HepG2 (cell line): ENCODE measurements at regions not wholly inside any gene's neighbourhood (a gene's known extent, or its start where the extent isn't known, plus 50 kb on each side); places are given as distances from the start of the nearest gene placed in this dataset.

Source experiments
- ATAC-seq: fragments of 200-7000 bp; cut with Tn5 transposase; 3 replicates; pipeline ENCODE4 v1.9.1; 2020; ENCODE audit warnings: mild to moderate bottlenecking, moderate library complexity
- BruUV-seq: library from RNA; stranded (reverse); fragments of 400-500 nt; replicated peaks from 2 replicates; lab custom pipeline; 2021; lab: Mats Ljungman, UMichigan
- CTCF ChIA-PET: fragments of 300-600 bp; formaldehyde crosslinking; extraction: SDS; loops from one replicate; lab custom pipeline; 2021; ENCODE audit warnings: low total read pairs, inconsistent platforms, low intra/inter-chr PET ratio; lab: Yijun Ruan, JAX
- POLR2A ChIA-PET: fragments of 350-600 bp; sonication (Branson Sonifier 250); formaldehyde crosslinking; loops from one replicate; lab custom pipeline; 2020; ENCODE audit warnings: antibody characterized with exemption, inconsistent platforms; lab: Yijun Ruan, JAX
- DNase-seq: peaks from one replicate; pipeline ENCODE4 v3.0.0-alpha.2; 2015; ENCODE audit warnings: low spot score
- FAIRE-seq: peaks from 3 replicates; lab custom pipeline; 2011; peaks lifted over from hg19 to GRCh38; lab: Jason Lieb, UNC
- H2AFZ ChIP-seq: one replicate; pipeline ENCODE4 v1.6.1; 2011; ENCODE audit warnings: low read length, inconsistent platforms
- H3K27ac ChIP-seq: fragments of 300-600 bp; 3 replicates; pipeline ENCODE4 v1.8.0; 2011; ENCODE audit warnings: mixed run types, mild to moderate bottlenecking, mixed read lengths, low read length, inconsistent platforms; ENCODE audit not compliant: insufficient read depth; ENCODE audit errors: extremely low read length
- H3K27me3 ChIP-seq, 2 experiments: fragments of 200-600 bp in 1 of 2; 2 replicates in 1 of 2; 3 replicates in 1 of 2; pipeline versions ENCODE4 v1.6.0 to v1.8.0; 2011; ENCODE audit warnings: low read length in 2 of 2, mild to moderate bottlenecking in 2 of 2, moderate library complexity in 2 of 2, inconsistent platforms in 1 of 2; ENCODE audit not compliant: insufficient read depth in 2 of 2, control insufficient read depth in 1 of 2
- H3K36me3 ChIP-seq, 2 experiments: fragments of 200-600 bp in 1 of 2; replicated peaks in 1 of 2; 2 replicates in 1 of 2; 3 replicates in 1 of 2; pipeline versions ENCODE4 v1.5.1 to v1.8.0; 2011; ENCODE audit warnings: low read length in 2 of 2, inconsistent platforms in 1 of 2; ENCODE audit not compliant: insufficient read depth in 2 of 2, control insufficient read depth in 1 of 2
- H3K4me1 ChIP-seq: 2 replicates; pipeline ENCODE4 v1.5.1; 2012; ENCODE audit warnings: low read length, inconsistent platforms; ENCODE audit not compliant: insufficient read depth
- H3K4me2 ChIP-seq: 2 replicates; pipeline ENCODE4 v1.6.0; 2011; ENCODE audit warnings: low read depth, low read length, inconsistent platforms
- H3K4me3 ChIP-seq, 3 experiments: fragments of 200-600 bp in 1 of 3; sonication (generic), shearing (Covaris generic) in 1 of 3; replicated peaks in 1 of 3; 2 replicates each; pipeline ENCODE4 v1.5.1; 2011 to 2016; ENCODE audit warnings: low read length in 3 of 3, inconsistent platforms in 2 of 3, low read depth in 2 of 3, mild to moderate bottlenecking in 2 of 3, control low read depth in 1 of 3, mixed read lengths in 1 of 3; ENCODE audit not compliant: insufficient read depth in 1 of 3
- H3K79me2 ChIP-seq: one replicate; pipeline ENCODE4 v1.6.1; 2011; ENCODE audit warnings: low read length, inconsistent platforms; ENCODE audit not compliant: insufficient read depth
- H3K9ac ChIP-seq: 2 replicates; pipeline ENCODE4 v1.6.0; 2011; ENCODE audit warnings: mild to moderate bottlenecking, low read depth, low read length, inconsistent platforms; ENCODE audit not compliant: insufficient read depth
- H3K9me3 ChIP-seq: 2 replicates; pipeline ENCODE4 v1.5.1; 2012; ENCODE audit warnings: mild to moderate bottlenecking, low read length
- H4K20me1 ChIP-seq: 2 replicates; pipeline ENCODE4 v1.6.0; 2011; ENCODE audit warnings: inconsistent platforms, mild to moderate bottlenecking, low read length, moderate library complexity; ENCODE audit not compliant: insufficient read depth
- ATAD3A ChIP-seq: sonication (generic); formaldehyde crosslinking; IDR thresholded peaks from 2 replicates; pipeline ENCODE4 v1.4.0; 2020; ENCODE audit warnings: missing genetic modification reagents
- BCLAF1 ChIP-seq: fragments of 450-650 bp; IDR thresholded peaks from 2 replicates; pipeline ENCODE4 v1.6.1; 2017; ENCODE audit warnings: mild to moderate bottlenecking
- FOSL2 ChIP-seq: sonication (generic); formaldehyde crosslinking; IDR thresholded peaks from 2 replicates; pipeline ENCODE4 v1.4.0; 2020; ENCODE audit warnings: missing genetic modification reagents
- NAIF1 ChIP-seq: sonication (generic); formaldehyde crosslinking; IDR thresholded peaks from 2 replicates; pipeline ENCODE4 v1.5.0; 2020; ENCODE audit warnings: mild to moderate bottlenecking, missing genetic modification reagents, borderline replicate concordance
- PBX2 ChIP-seq: IDR thresholded peaks from 2 replicates; pipeline ENCODE4 v1.6.1; 2016; ENCODE audit warnings: control low read depth
- SKIL ChIP-seq: sonication (generic); formaldehyde crosslinking; IDR thresholded peaks from 2 replicates; pipeline ENCODE4 v1.8.0; 2022; ENCODE audit warnings: missing genetic modification reagents, mild to moderate bottlenecking, moderate library complexity, borderline replicate concordance
- ZNF576 ChIP-seq: sonication (generic); formaldehyde crosslinking; IDR thresholded peaks from 2 replicates; pipeline ENCODE4 v1.4.0; 2020; ENCODE audit warnings: mild to moderate bottlenecking, missing genetic modification reagents
- ZUFSP ChIP-seq: sonication (generic); formaldehyde crosslinking; IDR thresholded peaks from 2 replicates; pipeline ENCODE4 v1.9.0; 2021; ENCODE audit warnings: missing genetic modification reagents, mild to moderate bottlenecking, borderline replicate concordance
- ZZZ3 ChIP-seq: sonication (generic); formaldehyde crosslinking; IDR thresholded peaks from 2 replicates; pipeline ENCODE4 v1.4.0; 2020; ENCODE audit warnings: missing genetic modification reagents, mild to moderate bottlenecking, borderline replicate concordance
- WGBS: methylation state at CpG from one replicate; pipeline ENCODE4 v1.1.6; 2017; ENCODE audit warnings: low lambda C conversion rate; 5-methylcytosine and 5-hydroxymethylcytosine counted together
- in situ Hi-C: cut with HindIII; loops from 2 replicates; pipeline ENCODE4 v1.10.0; 2017; ENCODE audit warnings: low pct_unique_long_range_greater_than_20kb; ENCODE audit not compliant: extremely low pct_ligation_motif_present
- intact Hi-C: fragments of 100-400 bp; cut with micrococcal nuclease; formaldehyde crosslinking; loops from one replicate; pipeline ENCODE4 v1.10.0; 2022; ENCODE audit not compliant: unreplicated experiment
- TF ChIP-seq, protein P1 (sequence below): sonication (generic); formaldehyde crosslinking; IDR thresholded peaks from 2 replicates; pipeline ENCODE4 v1.8.0; 2022; ENCODE audit warnings: low read depth, missing genetic modification reagents

GRCh38 chr7:157065046-157065445 is 54.6 kb upstream of the MNX1 start:
- no peak overlapping the region for H3K4me3 ChIP-seq
- H3K27me3 ChIP-seq: peaks cover 0 to 9% of the 10 kb centered on the region in 2 experiments; a peak in 3 of 5 replicates
- peaks cover 6% of the 10 kb centered on the region; the same call in 1 of the 2 replicates for H3K9me3 ChIP-seq
- no peak overlapping the region for H3K9ac ChIP-seq
- intact Hi-C loops: no loop called here
- H2AFZ ChIP-seq: no peak overlapping the region
- in situ Hi-C loops: no loop called here
- ChIA-PET POLR2A (no interaction called here), CTCF (no interaction called here)
- DNase-seq (no peak), FAIRE-seq (no peak), ATAC-seq (no peak)
- WGBS: 8% methylated on average over 4 of the region's 7 CpGs
- H4K20me1 ChIP-seq: no peaks in the 10 kb centered on the region
- H3K27ac ChIP-seq: no peak overlapping the region
- no peaks in the 10 kb centered on the region for H3K36me3 ChIP-seq
- no peaks in the 10 kb centered on the region for H3K4me1 ChIP-seq
- BruUV-seq: no TSS peak
- H3K79me2 ChIP-seq: no peaks in the 10 kb centered on the region
- TF ChIP-seq SKIL (CRISPR knock-in tag) (no peak), ZNF576 (no peak), ZZZ3 (CRISPR knock-in tag) (no peak), FOSL2 (CRISPR knock-in tag) (no peak), BCLAF1 (no peak), NAIF1 (no peak), ZUFSP (no peak), ATAD3A (CRISPR knock-in tag) (no peak), PBX2 (CRISPR knock-in tag) (no peak)
- TF ChIP-seq, protein P1, sequence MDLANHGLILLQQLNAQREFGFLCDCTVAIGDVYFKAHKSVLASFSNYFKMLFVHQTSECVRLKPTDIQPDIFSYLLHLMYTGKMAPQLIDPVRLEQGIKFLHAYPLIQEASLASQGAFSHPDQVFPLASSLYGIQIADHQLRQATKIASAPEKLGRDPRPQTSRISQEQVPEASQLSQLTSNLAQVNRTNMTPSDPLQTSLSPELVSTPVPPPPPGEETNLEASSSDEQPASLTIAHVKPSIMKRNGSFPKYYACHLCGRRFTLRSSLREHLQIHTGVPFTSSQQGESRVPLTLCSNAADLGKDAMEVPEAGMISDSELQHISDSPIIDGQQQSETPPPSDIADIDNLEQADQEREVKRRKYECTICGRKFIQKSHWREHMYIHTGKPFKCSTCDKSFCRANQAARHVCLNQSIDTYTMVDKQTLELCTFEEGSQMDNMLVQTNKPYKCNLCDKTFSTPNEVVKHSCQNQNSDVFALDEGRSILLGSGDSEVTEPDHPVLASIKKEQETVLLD (CRISPR knock-in tag): no peak
- H3K4me2 ChIP-seq: no peak overlapping the region
